ENCODE measurements at regions not wholly inside any gene's neighbourhood (a gene's known extent, or its start where the extent isn't known, plus 50 kb on each side); places are given as distances from the start of the nearest gene placed in this dataset.

- TF ChIP-seq ARNTL (CRISPR knock-in tag; IDR thresholded peaks at IDR 0.05; ENCODE audit: borderline replicate concordance, low read depth) (no peak), ZC3H10 (CRISPR knock-in tag; IDR thresholded peaks at IDR 0.05) (no peak), CREB5 (CRISPR knock-in tag; IDR thresholded peaks at IDR 0.05; ENCODE audit: low read depth) (no peak), CSDC2 (CRISPR knock-in tag; IDR thresholded peaks at IDR 0.05) (no peak), RARB (CRISPR knock-in tag; IDR thresholded peaks at IDR 0.05) (no peak), TSHZ2 (CRISPR knock-in tag; IDR thresholded peaks at IDR 0.05) (no peak), ZNF8 (CRISPR knock-in tag; IDR thresholded peaks at IDR 0.05) (no peak), PATZ1 (CRISPR knock-in tag; IDR thresholded peaks at IDR 0.05; ENCODE audit: borderline replicate concordance) (no peak), ZNF565 (CRISPR knock-in tag; conservative IDR thresholded peaks at IDR 0.05; ENCODE audit: low read depth) (no peak), ZNF70 (CRISPR knock-in tag; IDR thresholded peaks at IDR 0.05) (no peak)
These were observed 127.9 kb upstream of the PALM2AKAP2 start for GRCh38 chr9:109652112-109652511.

All from SK-N-SH treated with all-trans-retinoic acid at 6 μM for 48 hours (cell line).